DMS153 (cell line): ENCODE measurements at regions not wholly inside any gene's neighbourhood (a gene's known extent, or its start where the extent isn't known, plus 50 kb on each side); places are given as distances from the start of the nearest gene placed in this dataset.
"Not testable (repeated sequence)": the region's sequence is repeated elsewhere in the genome, so short reads cannot be mapped to it uniquely, and the experiment has no call there.

ENCODE experiments used
- DNase-seq: peaks from one replicate; lab custom pipeline; 2025; lab: John Stamatoyannopoulos, UW

DNA sequence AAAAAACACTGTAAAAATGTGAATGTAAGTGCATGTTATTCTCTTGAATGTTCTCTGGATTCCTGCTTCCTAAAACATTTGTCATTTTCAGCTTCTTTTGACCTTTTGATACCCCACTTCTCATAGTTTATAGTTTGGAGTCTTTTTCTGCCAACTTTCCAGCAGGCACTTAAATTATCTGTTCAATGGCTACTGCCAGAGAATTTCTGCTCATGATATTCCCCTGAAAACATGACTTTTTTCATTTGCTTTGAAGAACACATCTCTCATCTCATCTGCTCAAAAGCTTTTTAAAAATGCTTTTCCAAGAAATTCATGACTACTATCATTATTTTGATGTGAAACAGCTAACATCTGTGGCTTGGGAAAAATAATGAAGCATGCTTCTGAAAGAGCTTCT, 269.7 kb upstream of the PCDH7 start:
- DNase-seq = no peak

DNA sequence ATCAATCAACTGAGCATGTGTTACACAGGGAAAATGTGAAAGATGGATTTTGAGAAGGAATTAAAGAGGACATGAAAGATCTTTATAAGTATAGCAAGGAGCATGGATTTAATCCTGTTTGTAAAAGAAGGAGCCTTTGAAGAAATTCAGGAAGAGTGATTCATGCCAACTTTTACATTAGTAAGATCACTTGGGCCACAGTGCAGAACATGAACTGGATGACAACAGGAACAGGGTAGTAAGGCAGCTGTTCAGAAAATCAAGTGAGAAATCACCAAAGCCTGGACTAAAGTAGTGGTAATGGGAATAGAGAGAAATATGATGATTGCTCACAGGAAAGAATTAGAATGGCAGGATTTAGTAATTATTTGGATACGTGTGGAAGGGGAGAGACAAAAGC, 265.7 kb upstream of the PCDH7 start:
- DNase-seq = no peak

DNA sequence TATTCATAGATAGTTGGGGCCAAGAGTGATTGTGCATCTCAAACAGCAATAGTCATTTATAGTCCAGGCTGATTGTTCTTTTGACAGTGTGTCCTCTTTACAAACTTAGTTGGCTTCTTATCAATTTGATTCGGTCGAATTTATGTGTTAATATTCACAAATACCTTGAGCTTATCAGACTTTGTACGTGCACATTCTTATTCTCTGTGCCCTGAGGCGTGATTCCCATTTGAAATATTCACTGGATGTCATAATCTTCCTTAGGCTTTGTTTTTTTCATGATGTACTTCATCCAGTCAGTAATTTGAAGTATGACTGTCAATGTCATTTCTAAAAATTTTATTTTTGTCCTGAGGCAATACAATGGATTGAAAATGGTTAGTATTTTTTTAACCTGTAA, 263.5 kb upstream of the PCDH7 start:
- DNase-seq = no peak

DNA sequence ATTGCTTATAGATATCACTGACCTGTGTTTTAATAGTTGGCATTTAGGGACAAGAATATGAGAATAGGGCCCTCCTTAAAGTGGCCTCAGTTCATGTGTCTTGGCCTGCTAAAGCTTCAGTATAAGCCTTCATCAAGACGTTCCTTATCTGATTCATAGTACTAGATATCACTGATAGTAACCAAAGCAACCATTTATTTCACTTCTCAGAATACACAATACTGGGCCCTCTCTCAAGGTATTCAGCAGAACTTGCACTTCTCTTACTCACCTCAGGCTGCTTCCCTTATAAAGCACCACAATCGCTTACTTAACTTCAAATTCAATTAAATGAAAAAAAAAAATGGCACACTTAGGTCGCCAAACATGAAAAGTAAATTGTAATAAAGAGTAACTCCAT, 259.4 kb upstream of the PCDH7 start:
- no peak for DNase-seq

DNA sequence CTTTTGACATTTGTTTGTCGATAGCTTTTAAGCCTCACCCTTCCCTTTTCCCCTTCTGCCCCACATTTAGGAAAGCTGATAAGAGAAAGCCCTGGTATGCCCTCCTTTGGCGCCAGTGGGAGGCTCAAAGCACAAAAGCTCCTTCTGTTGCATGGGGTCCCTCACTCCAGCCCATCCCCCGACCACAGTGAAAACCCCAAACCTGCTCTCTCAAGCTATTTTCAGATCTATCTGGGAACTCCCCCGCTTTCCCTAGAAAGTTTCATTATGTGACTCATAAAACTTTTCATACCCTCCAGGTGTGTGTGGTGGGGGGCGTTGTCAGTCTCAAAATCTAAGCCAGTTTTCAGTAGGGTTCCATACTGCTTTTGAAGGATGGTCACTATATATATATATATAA, 259.0 kb upstream of the PCDH7 start:
- DNase-seq = no peak

DNA sequence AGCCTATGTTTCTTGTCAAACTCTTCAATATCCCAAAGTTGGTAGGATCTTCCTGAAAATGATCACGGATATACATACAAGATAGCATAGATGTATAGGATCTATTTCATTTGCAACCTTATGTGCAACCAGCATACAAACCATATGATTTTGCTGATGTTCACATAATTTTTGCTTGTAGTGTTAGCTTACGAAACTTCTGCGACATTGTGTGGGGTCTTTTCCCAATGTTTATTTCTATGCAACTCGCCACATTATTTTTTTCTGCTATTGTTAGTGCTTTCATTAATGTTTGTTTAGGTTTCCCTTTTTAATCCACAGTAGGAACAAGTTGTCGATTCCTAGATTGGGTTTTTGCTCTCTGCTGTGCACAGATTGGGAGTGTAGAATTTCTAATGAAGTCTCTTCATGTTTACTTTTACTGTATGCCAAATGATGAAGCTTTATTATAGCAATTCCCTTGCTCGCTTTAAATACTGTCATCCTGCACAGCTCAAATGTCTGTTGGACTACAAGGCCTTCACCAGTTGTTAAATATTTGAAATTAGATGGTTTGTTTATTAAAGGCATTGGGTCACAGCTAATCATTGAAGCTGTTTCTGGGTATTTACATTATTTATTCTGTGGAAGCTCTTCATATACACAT, 257.6 kb upstream of the PCDH7 start:
- DNase-seq = no peak

DNA sequence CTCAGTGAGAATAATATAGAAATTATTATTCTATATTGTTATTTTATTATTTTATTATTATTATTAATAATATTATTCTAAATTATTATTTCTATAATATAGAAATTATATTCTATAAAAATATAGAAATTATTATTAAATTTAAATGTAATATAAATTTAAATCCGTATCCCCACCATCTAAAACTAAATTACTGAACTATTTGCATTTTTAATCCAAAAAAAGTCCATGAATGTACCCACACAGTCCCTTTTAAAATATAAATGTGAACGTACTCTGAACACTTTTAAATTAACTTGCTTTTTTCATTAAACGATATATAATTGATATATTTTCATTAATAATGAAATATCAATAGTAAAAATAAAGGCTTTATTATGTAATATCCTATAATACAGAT, 248.3 kb upstream of the PCDH7 start:
- DNase-seq = no peak

DNA sequence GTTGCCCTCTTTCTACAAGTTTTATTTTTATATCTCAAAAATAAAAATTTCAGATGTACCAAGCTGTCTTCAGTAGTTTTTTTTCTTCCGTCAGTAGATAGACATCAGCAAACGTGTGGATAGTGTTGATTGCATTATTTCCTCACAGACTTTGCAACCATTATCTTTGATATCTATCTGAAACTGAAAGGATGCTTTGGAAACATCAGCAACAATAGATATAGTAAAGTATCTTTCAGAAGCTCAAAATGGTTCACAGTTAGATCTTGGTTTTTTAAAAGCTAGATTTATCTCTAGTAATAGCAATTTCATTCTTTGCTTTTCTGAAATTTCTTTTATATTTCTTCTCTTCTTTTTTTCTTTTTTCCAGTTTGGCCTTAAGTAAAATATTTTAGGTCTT, 246.9 kb upstream of the PCDH7 start:
- no peak for DNase-seq

DNA sequence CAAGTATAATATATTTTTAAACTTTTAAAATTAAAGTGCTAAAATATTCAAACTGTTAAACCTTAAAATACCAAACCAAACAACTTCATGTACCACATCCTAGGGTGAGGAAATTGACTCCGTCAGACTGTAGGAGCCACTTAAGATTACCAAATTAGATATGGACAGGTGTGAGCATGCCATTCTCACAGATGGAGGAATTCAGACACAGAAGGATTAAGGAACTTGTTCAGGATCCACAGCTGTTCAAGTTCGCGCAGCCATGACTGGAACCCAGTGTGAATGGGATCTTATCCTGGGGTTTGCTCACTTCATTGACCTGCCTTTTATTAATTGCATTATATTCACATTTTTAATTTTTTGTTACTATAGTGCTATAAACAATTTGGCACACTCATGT, 224.9 kb upstream of the PCDH7 start:
- DNase-seq = no peak

DNA sequence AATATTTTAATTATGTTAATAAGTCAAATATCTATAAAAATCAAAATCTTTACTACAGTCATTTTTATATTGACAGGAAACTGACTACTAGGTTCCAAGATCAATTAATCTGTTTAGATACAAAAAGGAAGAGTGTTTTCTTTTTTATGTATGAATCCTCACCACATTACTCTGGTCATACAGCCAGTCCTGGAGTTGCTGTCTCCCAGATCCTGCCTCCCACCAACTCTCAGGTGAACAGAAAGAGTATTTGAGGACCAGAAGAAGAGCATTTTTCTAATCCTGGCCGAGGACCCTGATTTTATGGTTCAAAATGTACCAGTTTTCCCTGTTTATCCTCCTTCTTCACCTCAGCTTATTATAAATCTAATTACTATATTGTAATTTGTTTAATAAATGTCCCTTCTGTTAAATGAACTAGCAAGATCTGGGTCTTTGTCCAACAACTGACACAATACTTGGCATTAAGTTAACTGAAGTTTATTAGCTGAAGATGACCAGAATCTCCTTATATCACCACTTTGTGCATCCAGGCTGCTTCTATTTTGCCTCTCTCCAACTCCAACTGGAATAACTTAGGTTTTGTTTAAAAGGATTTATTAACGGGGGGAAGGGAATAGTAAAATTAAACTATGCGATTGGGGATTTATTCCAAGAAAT, 224.4 kb upstream of the PCDH7 start:
- DNase-seq = no peak

DNA sequence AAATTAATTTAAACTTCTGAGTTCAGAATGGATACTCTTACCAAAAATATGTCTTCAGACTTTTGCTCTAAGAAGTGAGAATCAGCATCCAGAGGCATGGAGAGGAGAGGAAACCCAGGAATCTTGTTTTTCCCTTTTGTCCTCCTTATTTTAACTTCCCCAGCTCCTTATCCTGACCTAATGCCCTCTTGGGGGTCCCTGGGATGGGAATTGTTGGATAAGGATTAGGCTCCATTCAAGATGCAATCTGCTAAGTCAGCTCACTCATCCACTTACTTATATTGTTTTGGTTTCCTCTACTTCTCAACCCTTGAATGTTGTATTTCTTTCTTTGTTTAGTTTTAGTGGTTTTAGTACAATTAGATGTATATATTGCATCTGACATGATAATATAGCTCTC, 208.4 kb upstream of the PCDH7 start:
- DNase-seq = no peak

DNA sequence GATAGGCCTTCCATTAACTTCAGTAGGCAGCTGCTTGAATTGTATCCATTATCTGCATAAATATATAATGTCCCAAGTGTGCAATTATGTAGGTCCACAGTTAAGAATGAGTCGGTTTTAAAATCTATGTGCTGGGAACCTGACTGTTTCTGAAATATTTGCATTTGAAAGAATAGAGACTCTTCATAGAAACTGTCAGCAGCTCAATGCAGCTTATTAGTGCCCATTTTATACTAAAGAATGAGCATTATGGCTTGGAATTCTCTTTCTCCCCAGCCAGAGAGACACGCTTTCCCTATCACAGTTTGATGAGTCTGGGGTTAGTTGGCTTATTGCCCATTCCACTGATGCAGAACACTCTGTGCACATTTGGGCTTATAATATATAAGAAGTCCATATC, 202.0 kb upstream of the PCDH7 start:
- DNase-seq = no peak

DNA sequence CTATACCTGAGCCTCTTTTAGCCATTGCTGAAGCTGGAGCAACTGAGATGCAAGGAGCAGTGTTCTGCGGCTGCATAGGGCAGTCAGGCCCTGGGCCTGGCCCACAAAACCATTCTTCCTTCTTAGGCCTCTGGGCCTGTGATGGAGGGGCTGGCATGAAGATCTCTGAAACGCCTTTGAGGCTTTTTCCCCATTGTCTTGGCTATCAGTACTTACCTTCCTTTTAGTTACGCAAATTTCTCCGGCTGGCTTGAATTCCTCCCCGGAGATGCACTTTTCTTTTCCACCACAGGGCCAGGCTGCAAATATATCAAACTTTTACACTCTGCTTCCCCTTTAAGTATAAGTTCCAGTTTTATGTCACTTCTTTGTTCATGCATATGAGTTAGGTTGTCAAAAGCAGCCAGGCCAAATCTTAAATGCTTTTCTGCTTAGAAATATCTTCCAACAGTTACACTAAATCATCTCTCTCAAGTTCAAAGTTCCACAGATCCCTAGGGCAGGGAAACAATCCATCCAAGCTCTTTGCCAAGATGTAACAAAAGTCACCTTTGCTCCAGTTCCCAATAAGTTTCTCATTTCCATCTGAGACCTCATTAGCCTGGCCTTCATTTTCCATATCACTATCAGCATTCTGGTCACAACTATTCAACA, 194.4 kb upstream of the PCDH7 start:
- no peak for DNase-seq

DNA sequence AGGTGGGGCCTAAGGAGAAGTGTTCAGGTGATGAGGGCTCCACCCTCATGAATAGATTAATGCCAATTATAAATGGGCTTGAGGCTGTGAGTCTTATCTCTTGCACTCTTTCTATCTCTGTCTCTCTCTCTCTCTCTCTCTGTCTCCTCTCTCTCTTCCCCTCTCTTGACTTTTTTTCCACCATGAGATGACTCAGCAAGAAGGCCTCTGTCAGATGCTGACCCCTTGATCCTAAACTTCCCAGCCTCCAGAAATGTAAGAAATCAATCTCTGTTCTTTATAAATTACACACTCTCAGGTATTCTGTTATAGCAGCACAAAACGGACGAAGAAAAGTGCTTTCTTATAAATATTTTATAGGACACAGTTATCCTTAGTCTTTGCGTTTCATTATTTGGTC, 184.9 kb upstream of the PCDH7 start:
- no peak for DNase-seq

DNA sequence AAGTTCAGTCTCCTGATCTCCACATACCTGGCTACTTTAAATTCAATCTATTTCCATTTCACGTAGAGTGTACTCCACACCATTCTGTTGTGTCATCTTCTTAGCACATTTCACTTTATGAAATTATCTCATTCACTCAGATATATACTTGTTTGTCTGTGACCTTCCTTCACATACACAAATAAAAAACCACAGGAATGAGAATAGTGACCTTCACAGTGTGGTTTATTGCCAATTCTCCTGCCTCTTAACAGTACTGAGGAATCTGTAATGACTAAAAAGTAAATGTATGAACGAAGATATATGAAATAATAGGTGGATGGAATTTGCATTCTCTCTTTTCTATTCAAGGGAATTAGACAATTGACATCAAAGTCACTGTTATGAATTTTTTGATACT, 183.9 kb upstream of the PCDH7 start:
- DNase-seq = no peak

DNA sequence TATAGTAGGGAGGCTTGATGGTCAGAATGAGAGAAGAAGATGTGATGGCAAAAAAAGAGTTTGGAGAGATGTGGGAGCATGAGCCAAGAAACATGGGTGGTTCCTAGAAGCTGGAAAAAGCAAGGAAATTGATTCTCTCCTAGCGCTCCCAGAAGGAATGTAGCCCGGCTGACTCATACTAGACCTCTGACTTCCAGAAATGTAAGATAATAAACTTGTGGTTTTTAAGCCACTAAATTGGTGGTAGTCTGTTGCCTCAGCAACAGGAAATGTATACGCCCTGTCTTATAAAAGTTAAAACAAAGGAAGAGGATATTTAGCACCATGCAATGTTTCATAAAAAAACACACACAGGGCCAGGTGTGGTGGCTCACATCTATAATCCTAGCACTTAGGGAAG, 182.7 kb upstream of the PCDH7 start:
- DNase-seq = no peak

DNA sequence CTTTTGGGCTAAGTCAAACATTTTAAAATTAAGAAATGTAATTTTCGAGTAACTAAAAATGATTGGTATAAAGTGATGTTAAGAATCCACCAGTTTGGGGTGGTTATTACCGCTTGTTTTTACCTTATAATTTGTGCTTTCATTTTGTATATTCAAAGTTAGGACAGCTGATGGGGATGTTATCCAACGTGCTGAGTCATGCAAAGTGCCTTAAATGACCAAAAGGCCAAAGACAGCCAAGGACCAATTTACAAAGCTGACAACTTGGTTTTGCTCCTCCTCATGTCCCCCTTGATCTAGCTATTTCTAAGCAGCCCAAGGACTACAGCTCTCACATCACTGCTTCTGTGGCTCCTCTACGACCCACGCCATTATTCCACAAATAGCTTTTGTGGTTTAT, 181.4 kb upstream of the PCDH7 start:
- DNase-seq = no peak

DNA sequence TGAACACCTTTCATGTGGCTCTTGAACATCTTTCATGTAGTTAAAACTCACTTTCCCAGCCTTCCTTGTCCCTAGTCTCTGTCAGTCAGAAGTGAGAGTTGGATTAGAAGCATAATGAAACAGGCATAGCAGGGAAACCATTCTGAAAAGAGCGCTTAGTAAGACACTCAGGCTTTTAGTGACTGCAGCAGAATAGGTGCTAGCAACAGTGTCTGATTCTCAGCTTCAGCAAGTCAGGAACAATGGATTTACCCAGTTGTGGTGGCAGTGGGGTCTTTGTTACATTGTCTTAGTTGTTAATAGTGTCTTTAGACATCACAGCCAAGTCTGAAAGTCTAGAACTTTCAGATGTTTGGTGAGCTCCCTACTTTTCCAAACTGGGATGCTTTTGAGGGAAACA, 177.1 kb upstream of the PCDH7 start:
- no peak for DNase-seq

DNA sequence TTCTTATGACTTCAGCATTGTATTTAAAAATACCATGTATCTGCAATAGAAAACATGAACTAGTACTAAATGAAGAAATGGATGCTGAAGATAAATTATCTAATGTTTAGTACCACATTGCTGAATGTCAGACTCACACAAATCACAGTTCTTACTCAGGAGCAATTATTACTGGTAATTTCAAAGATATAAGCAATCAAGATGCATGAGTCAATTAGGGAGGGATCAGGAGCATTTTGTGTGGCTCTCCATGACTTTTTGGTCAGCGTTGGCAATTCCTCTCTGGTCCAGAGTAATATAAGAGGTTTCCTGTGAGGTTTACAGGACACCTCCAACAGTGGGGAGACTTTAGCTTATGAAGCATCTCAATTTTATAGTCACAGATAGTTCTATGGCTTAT, 167.0 kb upstream of the PCDH7 start:
- DNase-seq = no peak

DNA sequence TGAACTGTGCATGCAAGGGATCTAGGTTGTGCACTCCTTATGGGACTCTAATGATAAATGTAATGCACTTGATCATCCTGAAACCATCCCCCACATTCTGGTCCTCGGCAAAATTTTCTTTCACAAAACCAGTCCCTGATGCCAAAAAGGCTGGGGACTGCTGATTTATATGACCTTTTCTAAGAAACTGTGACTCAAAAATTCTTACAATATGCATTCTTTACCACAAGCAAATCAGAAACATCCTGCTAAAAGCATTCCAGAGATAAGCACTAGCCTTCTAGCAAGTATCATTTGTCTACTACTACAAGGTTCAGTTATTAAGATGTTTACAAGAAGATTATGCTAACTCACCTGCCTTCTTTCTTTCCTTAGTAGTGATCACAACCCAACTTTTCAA, 166.5 kb upstream of the PCDH7 start:
- no peak for DNase-seq

DNA sequence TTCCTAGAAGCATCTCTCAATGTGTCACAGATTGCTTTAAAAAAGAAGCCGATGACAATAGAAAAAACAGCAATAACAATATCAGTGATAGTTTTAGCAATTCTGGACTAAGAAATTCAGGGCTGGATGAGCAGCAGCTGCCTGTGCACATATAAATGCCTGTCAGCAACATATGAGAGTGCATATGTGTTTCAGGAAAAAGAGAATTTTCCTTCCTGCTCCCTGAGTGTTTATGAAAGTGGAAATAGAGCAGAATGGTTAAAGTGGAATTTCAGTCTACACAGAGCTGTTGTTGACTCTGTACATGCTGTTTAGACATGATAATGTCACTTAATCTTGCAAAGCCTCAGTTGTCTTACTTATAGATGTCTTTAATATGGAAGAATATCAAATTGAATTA, 164.4 kb upstream of the PCDH7 start:
- no peak for DNase-seq

DNA sequence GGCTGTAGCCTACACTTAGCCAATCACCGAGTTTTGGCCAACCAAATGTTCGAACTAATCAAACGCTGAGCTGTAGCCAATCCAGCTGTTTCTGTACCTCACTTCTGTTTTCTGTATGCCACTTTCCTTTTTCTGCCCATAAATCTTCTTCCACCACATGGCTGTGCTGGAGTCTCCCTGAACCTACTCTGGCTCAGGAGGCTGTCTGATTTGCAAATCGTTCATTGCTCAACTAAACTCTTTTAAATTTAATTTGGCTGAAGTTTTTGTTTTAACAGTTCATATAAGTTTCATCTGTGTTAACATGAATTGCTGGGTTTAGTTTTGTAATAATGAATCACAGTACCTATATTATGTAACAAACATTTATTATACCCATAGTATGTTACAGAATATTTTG, 160.7 kb upstream of the PCDH7 start:
- no peak for DNase-seq

DNA sequence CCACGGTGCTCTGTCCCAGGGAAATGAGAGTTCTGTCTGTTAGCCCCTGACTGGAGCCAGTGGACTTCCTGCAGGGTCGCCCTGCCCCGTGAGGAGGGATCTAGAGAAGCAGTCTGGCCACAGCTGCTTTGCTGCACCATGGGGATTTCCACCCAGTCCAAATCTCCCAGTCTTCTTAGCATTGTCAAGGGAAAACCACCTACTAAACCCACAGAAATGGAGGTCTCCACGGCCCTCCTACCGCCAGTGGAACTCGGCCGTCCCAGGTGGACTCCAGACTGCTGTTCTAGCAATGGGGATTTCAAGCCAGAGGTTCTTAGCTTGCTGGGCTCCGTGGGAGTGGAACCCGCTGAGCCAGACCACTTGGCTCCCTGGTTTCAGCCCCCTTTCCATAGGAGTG, 133.3 kb upstream of the PCDH7 start:
- no peak for DNase-seq

DNA sequence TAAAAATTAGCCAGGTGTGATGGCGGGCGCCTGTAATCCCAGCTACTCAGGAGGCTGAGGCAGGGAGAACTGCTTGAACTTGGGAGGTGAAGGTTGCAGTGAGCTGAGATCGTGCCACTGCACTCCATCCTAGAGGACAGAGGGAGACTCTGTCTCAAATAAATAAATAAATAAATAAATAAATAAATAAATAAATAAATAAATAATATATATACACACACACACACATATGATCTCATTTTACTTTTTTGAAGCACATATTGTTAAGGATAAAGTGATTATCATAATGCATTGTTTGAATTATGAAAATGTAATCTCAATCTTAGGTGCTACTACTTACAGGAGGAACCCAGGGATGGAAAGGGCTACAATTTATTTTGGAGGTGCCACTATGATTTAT, 130.5 kb upstream of the PCDH7 start:
- not testable (repeated sequence) for DNase-seq
